B cell (primary cell): ENCODE measurements at regions not wholly inside any gene's neighbourhood (a gene's known extent, or its start where the extent isn't known, plus 50 kb on each side); places are given as distances from the start of the nearest gene placed in this dataset.

Source experiments
- ATAC-seq: fragments of 200-7000 bp; cut with Tn5 transposase; one replicate; pipeline ENCODE4 v1.10.0; 2021; ENCODE audit warnings: low read depth, mild to moderate bottlenecking, moderate number of reproducible peaks, moderate library complexity
- CTCF ChIA-PET: fragments of 350-600 bp; sonication (Branson Sonifier 250); formaldehyde crosslinking; loops from one replicate; lab custom pipeline; 2021; ENCODE audit warnings: antibody characterized with exemption, inconsistent platforms; lab: Charles Lee
- POLR2A ChIA-PET: fragments of 350-600 bp; sonication (Branson Sonifier 250); formaldehyde crosslinking; loops from one replicate; lab custom pipeline; 2021; ENCODE audit warnings: antibody characterized with exemption; lab: Charles Lee
- DNase-seq: peaks from one replicate; pipeline ENCODE4 v3.0.0; 2013
- H2AFZ ChIP-seq: 2 replicates; pipeline ENCODE4 v1.6.1; 2012; ENCODE audit warnings: mild to moderate bottlenecking, low read depth, low read length; ENCODE audit not compliant: insufficient read depth, poor library complexity, severe bottlenecking
- H3K27ac ChIP-seq, 2 donors: 1 replicate in 1 of 2; 2 replicates in 1 of 2; pipeline ENCODE4 v1.5.1; 2012 to 2013; ENCODE audit warnings: low read length in 2 of 2, mild to moderate bottlenecking in 2 of 2, moderate library complexity in 1 of 2
- H3K27me3 ChIP-seq, 4 experiments: fragments of 200-600 bp in 1 of 4; sonication (generic) in 1 of 4; replicated peaks in 1 of 4; 1 replicate in 2 of 4; 2 replicates in 2 of 4; pipeline versions ENCODE4 v1.6.1 to v1.7.0; 2013 to 2016; ENCODE audit warnings: low read length in 3 of 4, mild to moderate bottlenecking in 2 of 4, mixed read lengths in 1 of 4, moderate library complexity in 1 of 4; ENCODE audit not compliant: insufficient read depth in 4 of 4, control insufficient read depth in 3 of 4; ENCODE audit errors: control extremely low read depth in 1 of 4
- H3K36me3 ChIP-seq, 2 experiments: replicated peaks in 1 of 2; 1 replicate in 1 of 2; 2 replicates in 1 of 2; pipeline versions ENCODE4 v1.6.1 to v1.7.1; 2013; ENCODE audit warnings: low read length in 1 of 2; ENCODE audit not compliant: insufficient read depth in 2 of 2, control insufficient read depth in 1 of 2; ENCODE audit errors: control extremely low read depth in 1 of 2, extremely low read depth in 1 of 2
- H3K4me1 ChIP-seq, 2 donors: fragments of 200-600 bp in 1 of 2; sonication (generic) in 1 of 2; 1 replicate in 1 of 2; 2 replicates in 1 of 2; pipeline versions ENCODE4 v1.5.1 to v1.6.1; 2013 to 2017; ENCODE audit warnings: low read length in 2 of 2; ENCODE audit not compliant: control insufficient read depth in 2 of 2, insufficient read depth in 2 of 2
- H3K4me2 ChIP-seq: replicated peaks from 2 replicates; pipeline ENCODE3; 2012; ENCODE audit warnings: mild to moderate bottlenecking, low read depth, low read length; ENCODE audit not compliant: poor library complexity, severe bottlenecking
- H3K4me3 ChIP-seq, 5 experiments: fragments of 200-600 bp in 1 of 5; sonication (generic) in 1 of 5; 1 replicate in 3 of 5; 2 replicates in 2 of 5; pipeline versions ENCODE4 v1.5.1 to v1.7.0; 2011 to 2016; ENCODE audit warnings: low read length in 4 of 5, mild to moderate bottlenecking in 4 of 5, low read depth in 2 of 5, control low read depth in 1 of 5, moderate library complexity in 1 of 5; ENCODE audit not compliant: insufficient read depth in 1 of 5; ENCODE audit errors: control extremely low read depth in 1 of 5, extremely low read depth in 1 of 5
- H3K79me2 ChIP-seq: fragments of 200-600 bp; sonication (generic); one replicate; pipeline ENCODE4 v1.6.0; 2016; ENCODE audit warnings: low read length; ENCODE audit not compliant: control insufficient read depth, insufficient read depth
- H3K9ac ChIP-seq: fragments of 200-600 bp; sonication (generic); 2 replicates; pipeline ENCODE4 v1.6.1; 2017; ENCODE audit warnings: mild to moderate bottlenecking, low read length, moderate library complexity
- H3K9me3 ChIP-seq, 3 donors: one replicate each; pipeline versions ENCODE4 v1.6.1 to v1.7.1; 2013; ENCODE audit warnings: low read length in 2 of 3; ENCODE audit not compliant: control insufficient read depth in 2 of 3, insufficient read depth in 1 of 3; ENCODE audit errors: control extremely low read depth in 1 of 3
- H4K20me1 ChIP-seq: 2 replicates; pipeline ENCODE4 v1.6.0; 2012; ENCODE audit warnings: mild to moderate bottlenecking, low read length; ENCODE audit not compliant: insufficient read depth, control insufficient read depth, poor library complexity, severe bottlenecking
- H3K27ac Mint-ChIP-seq: one replicate; pipeline ENCODE4 v1.8.0; 2021; ENCODE audit warnings: mixed read lengths
- H3K27me3 Mint-ChIP-seq: one replicate; pipeline ENCODE4 v1.8.0; 2021; ENCODE audit warnings: mixed read lengths
- H3K4me1 Mint-ChIP-seq: one replicate; pipeline ENCODE4 v1.8.0; 2021; ENCODE audit warnings: mixed read lengths
- H3K4me3 Mint-ChIP-seq: one replicate; pipeline ENCODE4 v1.8.0; 2021; ENCODE audit warnings: mixed read lengths
- H3K9me3 Mint-ChIP-seq: one replicate; pipeline ENCODE4 v1.8.0; 2022; ENCODE audit warnings: mixed read lengths; ENCODE audit not compliant: insufficient read depth
- CTCF ChIP-seq: fragments of 200-600 bp; IDR thresholded peaks from one replicate; pipeline ENCODE4 v1.8.0; 2022; ENCODE audit warnings: antibody characterized with exemption, mild to moderate bottlenecking
- EZH2 ChIP-seq: IDR thresholded peaks from 2 replicates; pipeline ENCODE4 v1.6.1; 2012; ENCODE audit warnings: borderline replicate concordance, low read depth, mild to moderate bottlenecking, moderate library complexity, low read length; ENCODE audit not compliant: insufficient read depth, poor library complexity, severe bottlenecking
- WGBS: methylation state at CpG from one replicate; pipeline ENCODE4 v1.1.5; 2013; ENCODE audit warnings: missing lambda C conversion rate; ENCODE audit not compliant: insufficient coverage; 5-methylcytosine and 5-hydroxymethylcytosine counted together
- intact Hi-C: fragments of 100-400 bp; cut with micrococcal nuclease; formaldehyde crosslinking; loops from one replicate; pipeline ENCODE4 v1.10.0; 2022

- DNase-seq (no peak), ATAC-seq (no peak)
- H3K27me3 Mint-ChIP-seq, result no peaks in the 10 kb centered on the region
- H3K4me2 ChIP-seq, result no peak overlapping the region
- 100% methylated on average over 1 of the region's 3 CpGs for WGBS
- no peaks in the 10 kb centered on the region for H4K20me1 ChIP-seq
- no peak overlapping the region for H3K27ac Mint-ChIP-seq
- H3K27ac ChIP-seq, result no peak overlapping the region
- TF ChIP-seq CTCF, result no peak
- no peak for TF ChIP-seq EZH2
- H3K4me3 Mint-ChIP-seq, result no peak overlapping the region
- ChIA-PET CTCF (no interaction called here), POLR2A (no interaction called here)
- no peaks in the 10 kb centered on the region for H3K36me3 ChIP-seq
- no peak overlapping the region for H3K4me3 ChIP-seq
- H2AFZ ChIP-seq, result no peak overlapping the region
- no peaks in the 10 kb centered on the region for H3K79me2 ChIP-seq
- H3K9me3 ChIP-seq, result no peaks in the 10 kb centered on the region
- no peaks in the 10 kb centered on the region for H3K4me1 ChIP-seq
- no peaks in the 10 kb centered on the region for H3K4me1 Mint-ChIP-seq
- H3K9me3 Mint-ChIP-seq, result no peaks in the 10 kb centered on the region
- H3K27me3 ChIP-seq, result no peaks in the 10 kb centered on the region
- no peak overlapping the region for H3K9ac ChIP-seq
- intact Hi-C loops, result no loop called here
Measured at GRCh38 chr2:84194949-84195644, 264.0 kb downstream of the SUCLG1 start.

- WGBS, result 100% methylated on average over 1 of the region's 2 CpGs
- no peaks in the 10 kb centered on the region for H3K27me3 Mint-ChIP-seq
- H3K9me3 ChIP-seq, result no peaks in the 10 kb centered on the region
- H3K27me3 ChIP-seq, result no peaks in the 10 kb centered on the region
- CTCF ChIA-PET, result no interaction called here
- no peak overlapping the region for H3K4me2 ChIP-seq
- H3K4me1 Mint-ChIP-seq, result no peaks in the 10 kb centered on the region
- no peaks in the 10 kb centered on the region for H4K20me1 ChIP-seq
- H3K36me3 ChIP-seq, result no peaks in the 10 kb centered on the region
- no peaks in the 10 kb centered on the region for H3K4me1 ChIP-seq
- no peak for DNase-seq
- H3K27ac ChIP-seq, result no peak overlapping the region
- H3K9me3 Mint-ChIP-seq, result no peaks in the 10 kb centered on the region
- ATAC-seq, result no peak
- H3K4me3 Mint-ChIP-seq, result no peak overlapping the region
- no peaks in the 10 kb centered on the region for H3K79me2 ChIP-seq
- no peak overlapping the region for H3K27ac Mint-ChIP-seq
- POLR2A ChIA-PET, result no interaction called here
- no peak overlapping the region for H2AFZ ChIP-seq
- TF ChIP-seq CTCF, result no peak
- TF ChIP-seq EZH2, result no peak
- H3K4me3 ChIP-seq, result no peak overlapping the region
- no peak overlapping the region for H3K9ac ChIP-seq
- intact Hi-C loops, result no loop called here
Measured at GRCh38 chr2:84194181-84194580, 264.9 kb downstream of the SUCLG1 start.
